IMR-90 (cell line): ENCODE measurements at regions not wholly inside any gene's neighbourhood (a gene's known extent, or its start where the extent isn't known, plus 50 kb on each side); places are given as distances from the start of the nearest gene placed in this dataset.

Source experiments
- ATAC-seq: fragments of 200-7000 bp; cut with Tn5 transposase; 2 replicates; pipeline ENCODE4 v1.9.1; 2020; ENCODE audit warnings: low read depth, mild to moderate bottlenecking, moderate library complexity
- BruUV-seq: library from RNA; stranded (reverse); fragments of 400-500 nt; replicated peaks from 2 replicates; lab custom pipeline; 2021; lab: Mats Ljungman, UMichigan
- CTCF ChIA-PET: fragments of 300-600 bp; formaldehyde crosslinking; extraction: SDS; loops from one replicate; lab custom pipeline; 2021; ENCODE audit warnings: antibody characterized with exemption; lab: Yijun Ruan, JAX
- POLR2A ChIA-PET: fragments of 300-600 bp; sonication (Branson Sonifier 250); formaldehyde crosslinking; loops from one replicate; lab custom pipeline; 2022; ENCODE audit warnings: antibody characterized with exemption; ENCODE audit not compliant: unreplicated experiment; lab: Charles Lee
- DNase-seq: peaks from one replicate; pipeline ENCODE4 v3.0.0; 2013
- H2AFZ ChIP-seq: replicated peaks from 2 replicates; pipeline ENCODE3; 2013; ENCODE audit warnings: low read length, mild to moderate bottlenecking; ENCODE audit not compliant: poor library complexity
- H2AK5ac ChIP-seq: 2 replicates; pipeline ENCODE4 v1.6.1; 2013; ENCODE audit warnings: low read depth, low read length, inconsistent platforms
- H2AK9ac ChIP-seq: replicated peaks from 2 replicates; pipeline ENCODE3; 2013; ENCODE audit warnings: mild to moderate bottlenecking, low read depth, low read length, moderate library complexity; ENCODE audit not compliant: poor library complexity
- H2BK120ac ChIP-seq: 2 replicates; pipeline ENCODE4 v1.6.1; 2013; ENCODE audit warnings: low read depth, low read length, inconsistent platforms
- H2BK15ac ChIP-seq: 3 replicates; pipeline ENCODE4 v1.6.1; 2013; ENCODE audit warnings: low read depth, low read length, inconsistent platforms
- H2BK20ac ChIP-seq: 2 replicates; pipeline ENCODE4 v1.6.1; 2013; ENCODE audit warnings: low read depth, mild to moderate bottlenecking, inconsistent platforms, low read length, moderate library complexity
- H2BK5ac ChIP-seq: 2 replicates; pipeline ENCODE4 v1.6.1; 2013; ENCODE audit warnings: mild to moderate bottlenecking, low read depth, low read length, inconsistent platforms; ENCODE audit not compliant: poor library complexity, severe bottlenecking
- H3K14ac ChIP-seq: replicated peaks from 2 replicates; pipeline ENCODE4 v1.6.1; 2013; ENCODE audit warnings: low read depth, low read length, inconsistent platforms
- H3K18ac ChIP-seq: 2 replicates; pipeline ENCODE4 v1.6.1; 2013; ENCODE audit warnings: low read depth, low read length, control low read depth
- H3K23ac ChIP-seq: 2 replicates; pipeline ENCODE4 v1.6.1; 2013; ENCODE audit warnings: low read depth, low read length, inconsistent platforms
- H3K27ac ChIP-seq: 2 replicates; pipeline ENCODE4 v1.5.1; 2013; ENCODE audit warnings: mild to moderate bottlenecking, control low read depth, low read length; ENCODE audit not compliant: insufficient read depth
- H3K27me3 ChIP-seq: 2 replicates; pipeline ENCODE4 v1.6.1; 2013; ENCODE audit warnings: low read length; ENCODE audit not compliant: control insufficient read depth, insufficient read depth
- H3K36me3 ChIP-seq: 2 replicates; pipeline ENCODE4 v1.6.1; 2013; ENCODE audit warnings: low read length, mixed read lengths; ENCODE audit not compliant: control insufficient read depth, insufficient read depth
- H3K4ac ChIP-seq: 2 replicates; pipeline ENCODE4 v1.6.1; 2013; ENCODE audit warnings: low read depth, low read length, inconsistent platforms
- H3K4me1 ChIP-seq: 2 replicates; pipeline ENCODE4 v1.6.1; 2013; ENCODE audit warnings: low read length, mixed read lengths; ENCODE audit not compliant: control insufficient read depth, insufficient read depth
- H3K4me2 ChIP-seq: 2 replicates; pipeline ENCODE4 v1.6.1; 2013; ENCODE audit warnings: low read depth, mild to moderate bottlenecking, control low read depth, low read length, moderate library complexity
- H3K4me3 ChIP-seq: 2 replicates; pipeline ENCODE4 v1.5.1; 2013; ENCODE audit warnings: low read depth, mild to moderate bottlenecking, control low read depth, low read length, moderate library complexity; ENCODE audit not compliant: insufficient read depth
- H3K56ac ChIP-seq: 2 replicates; pipeline ENCODE4 v1.6.1; 2013; ENCODE audit warnings: low read length, inconsistent platforms; ENCODE audit not compliant: insufficient read depth; ENCODE audit errors: extremely low read depth
- H3K79me1 ChIP-seq, 2 experiments: 2 replicates each; pipeline ENCODE4 v1.6.1; 2013; ENCODE audit warnings: low read length in 2 of 2, inconsistent platforms in 1 of 2, low read depth in 1 of 2
- H3K9ac ChIP-seq: 2 replicates; pipeline ENCODE4 v1.6.1; 2013; ENCODE audit warnings: low read depth, low read length, control low read depth
- H3K9me1 ChIP-seq: 2 replicates; pipeline ENCODE4 v1.6.1; 2013; ENCODE audit warnings: low read length, inconsistent platforms; ENCODE audit not compliant: insufficient read depth
- H3K9me3 ChIP-seq: 2 replicates; pipeline ENCODE4 v1.6.1; 2013; ENCODE audit warnings: low read length; ENCODE audit not compliant: control insufficient read depth, insufficient read depth
- H4K20me1 ChIP-seq: 2 replicates; pipeline ENCODE4 v1.6.1; 2013; ENCODE audit warnings: low read length, inconsistent platforms; ENCODE audit not compliant: insufficient read depth
- H4K5ac ChIP-seq: 2 replicates; pipeline ENCODE4 v1.6.1; 2013; ENCODE audit warnings: mild to moderate bottlenecking, low read depth, low read length, control low read depth
- H4K8ac ChIP-seq, 2 experiments: 2 replicates each; pipeline ENCODE4 v1.6.1; 2013; ENCODE audit warnings: low read depth in 2 of 2, low read length in 2 of 2, control low read depth in 1 of 2, inconsistent platforms in 1 of 2
- H4K91ac ChIP-seq: 2 replicates; pipeline ENCODE4 v1.6.1; 2013; ENCODE audit warnings: low read depth, low read length, inconsistent platforms; ENCODE audit not compliant: insufficient read depth
- BHLHE40 ChIP-seq: fragments of 150-350 bp; IDR thresholded peaks from 2 replicates; pipeline ENCODE4 v1.6.1; 2016; ENCODE audit warnings: mild to moderate bottlenecking, low read depth, low read length
- CEBPB ChIP-seq: IDR thresholded peaks from 2 replicates; pipeline ENCODE4 v1.6.1; 2012; ENCODE audit warnings: low read depth, low read length, improper control_type of control experiment
- FOS ChIP-seq: fragments of 150-350 bp; IDR thresholded peaks from 2 replicates; pipeline ENCODE4 v1.6.1; 2016; ENCODE audit warnings: low read depth, low read length
- MAFK ChIP-seq: IDR thresholded peaks from 2 replicates; pipeline ENCODE4 v1.6.1; 2012; ENCODE audit warnings: low read depth, low read length, improper control_type of control experiment
- MAZ ChIP-seq: IDR thresholded peaks from 2 replicates; pipeline ENCODE4 v1.6.1; 2012; ENCODE audit warnings: low read depth, mild to moderate bottlenecking, low read length, improper control_type of control experiment, moderate library complexity, borderline replicate concordance
- MXI1 ChIP-seq: IDR thresholded peaks from 2 replicates; pipeline ENCODE4 v1.6.1; 2012; ENCODE audit warnings: low read depth, mild to moderate bottlenecking, low read length, moderate library complexity, borderline replicate concordance
- NFE2L2 ChIP-seq: fragments of 150-350 bp; IDR thresholded peaks from 2 replicates; pipeline ENCODE4 v1.6.1; 2016; ENCODE audit warnings: low read depth, mild to moderate bottlenecking, low read length
- RAD21 ChIP-seq: IDR thresholded peaks from 2 replicates; pipeline ENCODE4 v1.6.1; 2012; ENCODE audit warnings: low read length, improper control_type of control experiment
- RCOR1 ChIP-seq: IDR thresholded peaks from 2 replicates; pipeline ENCODE4 v1.6.1; 2012; ENCODE audit warnings: mild to moderate bottlenecking, low read length, improper control_type of control experiment; ENCODE audit not compliant: insufficient replicate concordance
- WGBS, 2 experiments: methylation state at CpG; one replicate each; pipeline versions ENCODE4 v1.1.5 to v1.1.7; 2013; ENCODE audit warnings: missing lambda C conversion rate in 2 of 2; ENCODE audit not compliant: insufficient read length in 1 of 2; ENCODE audit errors: extremely low coverage in 2 of 2; 5-methylcytosine and 5-hydroxymethylcytosine counted together
- dilution Hi-C: fragments of 300-500 bp; cut with HindIII; formaldehyde crosslinking; loops from one replicate; pipeline ENCODE4 v1.14.3; 2018; ENCODE audit warnings: low sequenced_read_pairs; ENCODE audit not compliant: unreplicated experiment
- in situ Hi-C: fragments of 300-500 bp; cut with MboI; formaldehyde crosslinking; loops from 3 replicates; pipeline ENCODE4 v1.14.3; 2019; ENCODE audit warnings: low sequenced_read_pairs, inconsistent platforms, mixed read lengths
- intact Hi-C: fragments of 100-400 bp; cut with micrococcal nuclease; formaldehyde crosslinking; loops from 2 replicates; pipeline ENCODE4 v1.10.0; 2022
- TF ChIP-seq, protein P1 (sequence below): conservative IDR thresholded peaks from 2 replicates; pipeline ENCODE4 v1.5.1; 2012; ENCODE audit warnings: mild to moderate bottlenecking, low read depth, low read length, improper control_type of control experiment
- TF ChIP-seq, protein P2 (sequence below): fragments of 150-350 bp; IDR thresholded peaks from 2 replicates; pipeline ENCODE4 v1.6.1; 2017; ENCODE audit warnings: mild to moderate bottlenecking, antibody characterized with exemption, low read length, low read depth
- TF ChIP-seq, protein P3 (sequence below): fragments of 150-350 bp; IDR thresholded peaks from 2 replicates; pipeline ENCODE4 v1.6.1; 2016; ENCODE audit warnings: low read depth, mild to moderate bottlenecking, low read length, moderate library complexity, borderline replicate concordance

DNA sequence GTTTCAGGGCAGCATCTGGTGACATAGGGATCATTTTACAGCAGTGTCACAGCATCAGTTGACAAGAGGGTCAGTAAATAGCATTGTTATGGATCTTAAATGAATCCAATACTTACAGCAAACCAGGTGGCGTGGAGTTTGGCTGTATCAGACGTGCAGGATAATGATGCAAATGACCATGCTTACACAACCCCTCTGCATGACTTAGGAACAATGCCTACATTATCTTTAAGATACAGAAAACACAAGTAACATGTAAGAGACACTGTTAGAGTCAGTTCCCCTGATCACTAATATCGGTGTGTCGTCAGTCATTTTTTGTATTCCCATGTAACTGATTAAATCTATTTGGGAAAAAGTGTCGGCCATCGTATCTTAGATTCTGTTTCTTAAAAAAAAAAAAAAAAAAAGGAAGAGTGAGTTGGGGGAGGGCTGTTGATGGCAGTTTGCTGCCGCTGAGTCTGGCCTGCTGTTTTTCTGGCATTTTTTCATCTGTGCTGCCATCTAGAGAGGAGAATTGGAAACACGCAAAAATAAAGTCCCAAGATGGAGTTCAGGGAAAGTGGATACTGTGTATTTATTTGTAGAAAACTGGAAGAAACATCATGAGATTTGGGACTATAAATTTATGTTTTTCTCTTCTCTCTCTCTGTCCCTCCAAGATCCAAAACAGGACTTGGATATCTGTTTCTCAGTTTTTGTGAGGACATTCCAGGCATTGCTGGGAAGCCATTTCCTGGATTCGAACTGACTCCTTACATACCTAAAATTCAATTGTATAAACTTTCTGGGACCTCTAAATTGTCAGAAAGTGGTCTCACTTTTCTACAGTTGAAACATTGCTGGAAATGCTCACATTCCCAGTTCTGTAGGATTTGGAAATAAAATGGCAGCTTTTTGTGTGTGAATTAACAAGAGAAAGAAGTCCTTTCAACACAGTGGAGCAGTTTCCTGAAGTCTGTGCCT is 60.3 kb upstream of the AGPS start:
- Histone ChIP-seq H3K9me3 (no peaks in the 10 kb centered on the region), H4K20me1 (no peaks in the 10 kb centered on the region), H2AFZ (peak overlapping the region; percentile 85), H3K9ac (peak overlapping the region; percentile 82), H3K18ac (peak overlapping the region; percentile 97), H3K27ac (peak overlapping the region; percentile 98), H3K79me1 (peaks cover 3 to 8% of the 10 kb centered on the region in 2 experiments; a peak in 2 of 4 replicates), H4K5ac (peak overlapping the region; percentile 99), H2AK5ac (peak overlapping the region; percentile 38), H3K23ac (peak overlapping the region; percentile 49), H2BK15ac (peak overlapping the region; percentile 69; the same call in 2 of the 3 replicates), H2BK5ac (peak overlapping the region; percentile 87), H2AK9ac (peak overlapping the region; percentile 76), H3K56ac (peak overlapping the region; percentile 80), H3K4me2 (peak overlapping the region; percentile 84), H3K4me1 (peaks cover 18% of the 10 kb centered on the region), H3K4me3 (no peak overlapping the region), H4K8ac (peak overlapping the region; percentile 81 to 83), H3K14ac (peak overlapping the region; percentile 73), H3K27me3 (no peaks in the 10 kb centered on the region), H3K36me3 (no peaks in the 10 kb centered on the region), H2BK20ac (peak overlapping the region; percentile 82), H4K91ac (peak overlapping the region; percentile 94), H3K9me1 (no peaks in the 10 kb centered on the region; the same call in 1 of the 2 replicates), H3K4ac (peak overlapping the region; percentile 89), H2BK120ac (peak overlapping the region; percentile 87)
- DNase-seq (peak; percentile 83), ATAC-seq (peak; percentile 74)
- POLR2A ChIA-PET, result interaction anchor here (1.1 to 1.7 kb wide), 2 partner anchors 68 to 167 kb away, joined by 3 to 6 read pairs; partner anchors contain the start of gene NFE2L2
- intact Hi-C loops (loop anchor here (1.0 to 5.0 kb wide), 4 partner anchors 69 to 168 kb away; no protein-coding TSS in a partner anchor), in situ Hi-C loops (loop anchor here (5.0 to 10.0 kb wide), 4 partner anchors 70 to 392 kb away; partner anchors contain the start of gene NFE2L2), dilution Hi-C loops (no loop called here)
- no TSS peak for BruUV-seq
- CTCF ChIA-PET, result interaction anchor here (0.7 to 2.0 kb wide), 5 partner anchors 28 to 183 kb away, joined by 3 to 22 read pairs (median 3); no protein-coding TSS in a partner anchor
- WGBS, 2 experiments, result no CpG with 5 or more reads among the region's 9 CpGs
- TF ChIP-seq MAZ, result no peak
- TF ChIP-seq, protein P1, sequence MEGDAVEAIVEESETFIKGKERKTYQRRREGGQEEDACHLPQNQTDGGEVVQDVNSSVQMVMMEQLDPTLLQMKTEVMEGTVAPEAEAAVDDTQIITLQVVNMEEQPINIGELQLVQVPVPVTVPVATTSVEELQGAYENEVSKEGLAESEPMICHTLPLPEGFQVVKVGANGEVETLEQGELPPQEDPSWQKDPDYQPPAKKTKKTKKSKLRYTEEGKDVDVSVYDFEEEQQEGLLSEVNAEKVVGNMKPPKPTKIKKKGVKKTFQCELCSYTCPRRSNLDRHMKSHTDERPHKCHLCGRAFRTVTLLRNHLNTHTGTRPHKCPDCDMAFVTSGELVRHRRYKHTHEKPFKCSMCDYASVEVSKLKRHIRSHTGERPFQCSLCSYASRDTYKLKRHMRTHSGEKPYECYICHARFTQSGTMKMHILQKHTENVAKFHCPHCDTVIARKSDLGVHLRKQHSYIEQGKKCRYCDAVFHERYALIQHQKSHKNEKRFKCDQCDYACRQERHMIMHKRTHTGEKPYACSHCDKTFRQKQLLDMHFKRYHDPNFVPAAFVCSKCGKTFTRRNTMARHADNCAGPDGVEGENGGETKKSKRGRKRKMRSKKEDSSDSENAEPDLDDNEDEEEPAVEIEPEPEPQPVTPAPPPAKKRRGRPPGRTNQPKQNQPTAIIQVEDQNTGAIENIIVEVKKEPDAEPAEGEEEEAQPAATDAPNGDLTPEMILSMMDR, result peak; percentile 78
- peak; percentile 78 for TF ChIP-seq RAD21
- TF ChIP-seq RCOR1, result no peak
- TF ChIP-seq, protein P2, sequence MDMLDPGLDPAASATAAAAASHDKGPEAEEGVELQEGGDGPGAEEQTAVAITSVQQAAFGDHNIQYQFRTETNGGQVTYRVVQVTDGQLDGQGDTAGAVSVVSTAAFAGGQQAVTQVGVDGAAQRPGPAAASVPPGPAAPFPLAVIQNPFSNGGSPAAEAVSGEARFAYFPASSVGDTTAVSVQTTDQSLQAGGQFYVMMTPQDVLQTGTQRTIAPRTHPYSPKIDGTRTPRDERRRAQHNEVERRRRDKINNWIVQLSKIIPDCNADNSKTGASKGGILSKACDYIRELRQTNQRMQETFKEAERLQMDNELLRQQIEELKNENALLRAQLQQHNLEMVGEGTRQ, result no peak
- TF ChIP-seq, protein P3, sequence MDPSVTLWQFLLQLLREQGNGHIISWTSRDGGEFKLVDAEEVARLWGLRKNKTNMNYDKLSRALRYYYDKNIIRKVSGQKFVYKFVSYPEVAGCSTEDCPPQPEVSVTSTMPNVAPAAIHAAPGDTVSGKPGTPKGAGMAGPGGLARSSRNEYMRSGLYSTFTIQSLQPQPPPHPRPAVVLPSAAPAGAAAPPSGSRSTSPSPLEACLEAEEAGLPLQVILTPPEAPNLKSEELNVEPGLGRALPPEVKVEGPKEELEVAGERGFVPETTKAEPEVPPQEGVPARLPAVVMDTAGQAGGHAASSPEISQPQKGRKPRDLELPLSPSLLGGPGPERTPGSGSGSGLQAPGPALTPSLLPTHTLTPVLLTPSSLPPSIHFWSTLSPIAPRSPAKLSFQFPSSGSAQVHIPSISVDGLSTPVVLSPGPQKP, result no peak
- no peak for TF ChIP-seq MAFK
- no peak for TF ChIP-seq MXI1
- no peak for TF ChIP-seq BHLHE40
- no peak for TF ChIP-seq NFE2L2
- TF ChIP-seq CEBPB, result peak; percentile 46; the same call in 1 of the 2 replicates
- no peak for TF ChIP-seq FOS
